ENCODE measurements at regions not wholly inside any gene's neighbourhood (a gene's known extent, or its start where the extent isn't known, plus 50 kb on each side); places are given as distances from the start of the nearest gene placed in this dataset.

GRCh38 chr13:58773280-58773859 is 1141.8 kb downstream of the PCDH17 start:
- DNase-seq (ENCODE audit: low read depth in 2 of 2) = no peak

- no peak for DNase-seq (ENCODE audit: low read depth in 2 of 2)
Measured at GRCh38 chr13:58782736-58783135, 1151.2 kb downstream of the PCDH17 start.

GRCh38 chr13:58792854-58793253 is 1161.3 kb downstream of the PCDH17 start:
- DNase-seq (ENCODE audit: low read depth in 2 of 2) = no peak

DNA sequence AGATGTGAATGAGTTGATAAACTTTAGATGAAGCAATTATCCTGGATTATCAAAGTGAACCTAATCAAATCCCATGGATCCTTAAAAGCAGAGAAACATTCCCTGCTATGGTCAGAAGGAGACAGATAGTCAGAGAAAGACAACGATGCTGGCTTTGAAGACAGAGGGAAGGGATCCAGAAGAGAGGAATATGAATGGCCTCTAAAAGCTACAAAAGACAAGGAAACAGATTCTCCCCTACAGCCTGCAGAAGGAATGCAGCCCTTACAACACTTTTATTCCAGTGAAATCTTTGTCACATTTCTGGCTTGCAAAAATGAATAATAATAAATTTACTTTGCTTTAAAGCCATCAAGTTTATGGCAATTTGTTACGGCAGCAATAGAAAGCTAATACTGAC is 1164.2 kb downstream of the PCDH17 start:
- DNase-seq (ENCODE audit: low read depth in 2 of 2) = no peak

DNA sequence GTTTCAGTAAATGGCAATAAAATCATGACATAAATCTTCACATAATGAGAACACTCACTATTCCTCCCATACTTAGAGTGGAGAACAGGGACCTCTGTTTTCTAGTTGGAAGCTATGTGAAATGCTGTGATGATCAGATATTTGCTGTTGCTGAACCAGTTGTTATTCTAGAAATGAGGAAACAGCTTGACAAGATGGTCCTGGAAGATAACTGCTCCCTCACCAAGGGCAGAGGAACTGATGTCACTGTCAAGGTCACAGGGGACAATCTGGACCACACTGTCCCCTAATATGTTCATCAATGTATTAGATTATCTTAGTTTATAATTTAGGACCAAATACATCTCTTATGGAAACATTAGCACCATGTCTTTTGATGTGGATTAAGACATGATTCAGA is 1173.3 kb downstream of the PCDH17 start:
- DNase-seq (ENCODE audit: low read depth in 2 of 2) = no peak

DNA sequence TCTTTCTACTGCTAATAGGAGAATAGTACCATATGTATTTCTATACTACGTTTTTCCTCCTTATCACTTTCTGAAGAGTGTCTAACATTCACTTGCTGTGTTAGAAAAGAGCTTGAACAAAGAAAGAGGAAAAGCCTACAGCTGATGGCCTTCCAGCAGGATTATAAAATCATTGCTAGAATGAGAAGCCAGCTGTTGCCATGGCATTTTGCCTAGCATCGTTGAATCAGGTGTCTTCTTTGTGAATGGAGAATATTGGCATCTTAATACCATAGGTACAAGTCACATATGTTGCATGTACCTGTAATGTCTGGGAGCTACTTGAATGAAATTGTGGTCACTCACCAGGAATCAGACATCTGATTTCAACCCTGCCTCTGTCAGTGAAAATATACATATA is 1174.9 kb downstream of the PCDH17 start:
- no peak for DNase-seq (ENCODE audit: low read depth in 2 of 2)

DNA sequence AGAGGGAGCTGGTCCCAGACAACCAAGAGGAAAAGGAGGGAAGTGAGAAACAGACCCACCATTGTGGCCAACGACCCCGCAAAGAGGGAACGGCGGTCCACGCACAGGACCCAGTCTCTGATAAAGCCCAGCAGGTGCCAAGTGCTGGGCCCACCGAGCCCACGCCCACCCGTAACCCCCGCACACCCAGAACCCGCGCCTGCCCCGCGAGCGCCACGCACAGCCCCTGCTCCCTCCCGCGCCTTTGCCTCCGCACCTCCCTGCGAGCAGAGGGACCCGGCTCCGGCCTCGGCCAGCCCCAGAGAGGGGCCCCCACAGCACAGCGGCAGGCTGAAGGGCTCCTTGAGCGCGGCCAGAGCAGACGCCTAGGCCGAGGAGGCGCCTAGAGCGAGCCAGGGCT is 1192.2 kb downstream of the PCDH17 start:
- DNase-seq (ENCODE audit: low read depth in 2 of 2) = no peak

- DNase-seq (ENCODE audit: low read depth in 2 of 2) = no peak
Measured at GRCh38 chr13:58827904-58828303, 1196.4 kb downstream of the PCDH17 start.

GRCh38 chr13:58830841-58831240 is 1199.3 kb downstream of the PCDH17 start:
- no peak for DNase-seq (ENCODE audit: low read depth in 2 of 2)

- no peak for DNase-seq (ENCODE audit: low read depth in 2 of 2)
Measured at GRCh38 chr13:58838615-58839014, 1207.1 kb downstream of the PCDH17 start.

GRCh38 chr13:58843071-58843470 is 1211.5 kb downstream of the PCDH17 start:
- no peak for DNase-seq (ENCODE audit: low read depth in 2 of 2)

DNA sequence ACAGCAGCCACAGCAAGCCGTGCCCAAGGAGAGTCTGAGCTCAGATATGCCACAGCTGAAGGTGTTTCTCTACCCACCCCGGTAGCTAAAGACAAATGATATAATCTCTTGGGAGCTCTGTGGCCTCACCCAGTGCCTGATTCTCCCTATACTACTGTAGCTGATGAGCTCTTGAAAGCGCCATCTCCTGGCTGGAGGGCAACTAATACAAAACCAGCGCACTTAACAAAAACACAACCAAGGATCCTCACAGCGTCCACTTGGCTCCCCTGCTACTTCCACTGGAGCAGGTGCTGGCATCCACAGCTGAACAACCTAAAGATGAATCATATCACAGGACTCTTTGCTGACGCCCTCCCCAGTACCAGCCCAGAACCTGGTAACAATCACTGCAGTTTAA is 1212.0 kb downstream of the PCDH17 start:
- DNase-seq (ENCODE audit: low read depth in 2 of 2) = no peak

DNA sequence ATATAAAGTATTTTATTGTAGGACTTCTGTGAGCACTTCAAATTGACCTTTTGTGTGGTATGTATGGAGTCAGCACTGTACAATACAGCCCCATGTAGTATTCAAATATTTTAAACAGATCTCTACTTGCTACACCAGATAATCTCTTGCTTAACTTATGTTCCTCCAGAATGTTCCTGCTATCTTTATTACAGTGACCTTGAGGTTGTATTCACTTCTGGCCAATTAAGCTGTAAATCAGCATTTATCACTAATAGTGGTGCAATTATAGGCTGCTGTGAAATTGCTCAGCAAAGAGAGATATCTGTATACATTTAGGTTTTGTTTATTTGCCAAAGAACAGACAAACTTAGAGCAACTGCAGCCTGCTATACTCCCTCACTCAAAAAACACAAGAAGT is 1218.6 kb downstream of the PCDH17 start:
- DNase-seq (ENCODE audit: low read depth in 2 of 2) = no peak

DNA sequence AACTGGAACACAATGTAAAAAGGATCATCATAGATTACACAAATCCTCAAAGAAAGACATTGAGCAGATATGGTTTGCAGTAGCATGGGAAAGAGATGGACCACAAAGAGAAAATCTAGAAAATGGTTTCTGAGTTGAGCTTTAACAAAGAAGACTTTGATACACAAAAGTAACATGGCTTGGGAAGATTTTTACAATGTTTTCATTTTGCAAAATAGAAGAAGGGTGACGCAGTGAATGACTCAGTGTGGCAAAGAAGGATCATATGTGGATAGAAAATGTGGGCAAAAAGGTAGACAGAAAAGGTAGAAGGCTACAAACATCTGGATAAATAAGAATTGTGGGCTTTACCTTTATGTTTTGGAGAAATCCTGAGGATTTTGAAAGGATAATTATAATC is 1220.5 kb downstream of the PCDH17 start:
- DNase-seq (ENCODE audit: low read depth in 2 of 2) = no peak

GRCh38 chr13:58855283-58855682 is 1223.7 kb downstream of the PCDH17 start:
- no peak for DNase-seq (ENCODE audit: low read depth in 2 of 2)

DNA sequence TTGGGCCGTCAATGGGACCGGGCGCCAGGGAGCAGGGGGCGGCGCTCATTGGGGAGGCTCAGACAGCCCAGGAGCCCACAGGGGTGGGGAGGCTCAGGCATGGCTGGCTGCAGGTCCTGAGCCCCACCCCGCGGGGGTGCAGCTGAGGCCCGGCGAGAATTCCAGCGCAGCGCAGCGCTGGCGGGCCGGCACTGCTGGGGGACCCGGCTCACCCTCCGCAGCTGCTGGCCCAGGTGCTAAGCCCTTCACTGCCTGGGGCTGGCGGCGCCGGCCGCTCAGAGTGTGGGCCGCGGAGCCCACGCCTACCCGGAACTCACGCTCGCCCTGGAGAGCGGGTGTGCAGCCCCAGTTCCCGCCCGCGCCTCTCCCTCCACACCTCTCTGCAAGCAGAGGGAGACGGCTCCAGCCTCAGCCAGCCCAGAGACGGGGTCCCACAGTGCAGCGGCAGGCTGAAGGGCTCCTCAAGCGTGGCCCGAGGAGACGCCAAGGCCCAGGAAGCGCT is 1227.4 kb downstream of the PCDH17 start:
- DNase-seq (ENCODE audit: low read depth in 2 of 2) = no peak

DNA sequence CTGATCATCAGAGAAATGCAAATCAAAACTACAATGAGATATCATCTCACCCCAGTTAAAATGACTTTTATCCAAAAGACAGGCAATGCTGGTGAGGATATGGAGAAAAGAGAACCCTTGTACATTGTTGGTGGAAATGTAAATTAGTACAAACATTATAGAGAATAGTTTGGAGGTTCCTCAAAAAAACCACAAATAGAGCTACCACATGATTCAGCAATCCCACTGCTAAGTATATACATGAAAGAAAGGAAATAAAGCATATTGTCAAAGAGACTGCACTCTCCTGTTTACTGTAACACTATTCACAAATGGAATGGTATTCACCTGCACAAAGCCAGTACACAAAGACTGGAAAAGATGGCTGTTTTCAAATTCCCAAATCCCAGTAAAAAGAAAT is 1233.7 kb downstream of the PCDH17 start:
- DNase-seq (ENCODE audit: low read depth in 2 of 2) = no peak

GRCh38 chr13:58869566-58869965 is 1238.0 kb downstream of the PCDH17 start:
- no peak for DNase-seq (ENCODE audit: low read depth in 2 of 2)

DNA sequence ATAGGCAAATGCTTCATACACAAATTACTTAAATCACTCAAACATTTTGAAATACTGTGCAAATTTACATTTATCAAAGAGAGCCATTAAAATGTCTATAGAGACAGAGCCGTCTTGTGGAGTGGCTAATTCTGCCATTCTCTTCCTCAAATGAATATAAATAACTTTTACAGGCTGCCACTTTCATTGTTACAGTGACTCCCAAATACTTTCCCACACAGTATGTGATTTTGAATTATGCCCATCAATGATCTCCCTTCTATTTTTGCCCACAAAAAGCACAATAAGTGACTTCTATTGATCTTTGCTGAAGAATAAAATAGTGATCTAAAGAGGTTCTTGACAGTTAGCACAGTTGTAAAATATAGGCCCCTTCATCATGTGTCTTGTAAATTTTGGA is 1244.9 kb downstream of the PCDH17 start:
- no peak for DNase-seq (ENCODE audit: low read depth in 2 of 2)

DNA sequence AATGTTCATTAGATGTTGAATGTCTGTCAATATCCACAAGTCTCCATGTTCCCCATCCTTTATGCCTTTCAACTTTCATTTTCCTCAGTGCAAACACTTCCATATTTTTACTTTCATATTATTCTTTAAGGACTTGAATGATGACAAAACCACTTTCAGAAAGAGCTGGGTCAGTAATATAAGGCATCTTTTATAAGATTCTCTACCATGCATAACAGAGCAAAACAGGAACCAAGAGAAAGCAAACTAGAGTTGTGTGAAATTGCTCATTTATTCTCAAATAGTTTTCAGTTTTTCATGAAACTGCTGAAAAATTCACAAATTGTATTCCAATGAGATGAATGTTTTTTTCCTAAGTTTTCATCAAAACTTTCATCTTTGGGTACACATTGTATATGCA is 1247.6 kb downstream of the PCDH17 start:
- no peak for DNase-seq (ENCODE audit: low read depth in 2 of 2)

DNA sequence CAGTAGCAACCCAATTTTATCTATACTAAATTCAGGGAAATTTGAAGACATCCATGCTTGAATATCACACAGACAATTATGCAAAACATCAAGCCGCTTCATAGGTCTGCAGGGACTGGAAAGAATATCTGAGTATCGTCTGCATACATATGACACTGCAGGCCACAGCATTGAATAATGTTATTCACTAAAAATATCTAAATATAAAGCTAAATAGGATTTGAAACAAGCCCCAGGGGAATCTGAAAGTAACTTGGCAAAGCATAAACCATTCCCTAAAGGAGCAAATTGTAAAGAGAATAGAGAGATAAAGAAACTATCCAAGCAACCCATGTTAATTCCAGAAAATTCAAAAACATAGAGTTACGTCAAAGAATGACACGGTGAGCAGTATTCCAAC is 1251.0 kb downstream of the PCDH17 start:
- no peak for DNase-seq (ENCODE audit: low read depth in 2 of 2)

DNA sequence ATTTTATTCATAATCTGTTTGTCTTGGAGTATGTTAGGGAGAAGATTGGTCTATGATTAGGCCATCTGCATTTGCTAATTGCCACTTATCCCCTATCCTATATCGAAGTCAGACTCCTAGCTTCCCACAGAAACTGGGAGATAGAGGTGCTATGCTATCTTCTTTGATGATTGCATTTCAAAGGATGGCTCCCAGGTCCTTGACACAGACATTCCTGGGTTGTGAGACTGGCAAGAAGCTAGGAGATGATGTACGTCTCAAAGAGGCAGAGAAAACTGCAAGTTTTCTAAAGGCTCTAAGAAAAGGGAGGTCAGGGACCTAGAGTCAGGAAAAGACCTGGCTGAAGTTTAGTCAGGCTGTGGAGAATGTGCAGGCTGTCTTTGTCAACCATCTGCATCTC is 1251.9 kb downstream of the PCDH17 start:
- DNase-seq (ENCODE audit: low read depth in 2 of 2) = no peak

DNA sequence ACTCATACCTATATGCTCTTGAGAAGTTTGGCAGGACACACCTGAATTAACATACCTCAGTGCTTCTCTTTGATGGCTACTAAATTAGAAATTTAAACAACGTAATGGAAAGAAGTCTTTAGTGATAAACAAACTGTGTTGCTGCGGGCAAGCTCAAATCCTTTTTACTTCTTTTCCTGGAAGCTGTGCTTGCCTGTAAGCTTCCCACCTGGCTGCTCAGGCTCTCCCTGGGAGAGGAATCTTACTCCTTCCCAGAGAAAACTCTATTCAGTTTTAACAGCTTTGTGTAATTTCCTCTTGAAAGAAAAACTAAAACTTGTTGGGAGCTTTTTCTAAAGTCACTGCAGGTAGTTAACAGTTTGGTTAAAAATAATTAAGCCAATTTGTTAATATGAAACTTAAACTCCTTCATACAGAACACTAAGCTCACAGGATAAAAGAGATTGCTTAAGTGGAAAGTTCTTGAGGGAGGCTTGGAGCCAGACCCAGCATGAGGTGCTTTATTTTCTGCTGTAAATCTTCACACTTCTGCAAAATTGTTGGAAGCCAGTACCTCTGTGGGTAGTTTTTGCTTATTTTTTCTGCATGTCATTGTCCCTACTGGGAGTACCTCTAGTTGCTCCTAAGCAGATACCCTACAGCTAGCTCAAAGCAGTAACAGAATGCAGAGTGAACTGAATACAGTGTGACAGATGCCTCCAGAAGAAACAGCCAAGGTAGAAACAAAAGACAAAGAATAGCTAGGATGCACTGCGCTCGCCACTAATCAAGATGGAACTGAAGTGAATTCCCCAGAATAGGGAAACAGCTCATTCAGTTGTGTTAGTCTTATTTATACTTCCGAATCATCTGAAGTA is 1253.0 kb downstream of the PCDH17 start:
- DNase-seq (ENCODE audit: low read depth in 2 of 2) = no peak

All from stimulated activated CD8-positive, alpha-beta memory T cell treated with anti-CD3 and anti-CD28 coated beads, Interleukin-7, amount 100 ng/mL, for 4 hours (primary cell).